D721Med (cell line): ENCODE measurements at regions not wholly inside any gene's neighbourhood (a gene's known extent, or its start where the extent isn't known, plus 50 kb on each side); places are given as distances from the start of the nearest gene placed in this dataset.

Experiments
- DNase-seq: peaks from one replicate; pipeline ENCODE4 v3.0.0; 2011; ENCODE audit warnings: low spot score; ENCODE audit not compliant: insufficient read length
- FAIRE-seq: peaks from 2 replicates; lab custom pipeline; 2011; peaks lifted over from hg19 to GRCh38; lab: Jason Lieb, UNC
- CTCF ChIP-seq: IDR thresholded peaks from 2 replicates; pipeline ENCODE4 v1.5.1; 2012; ENCODE audit warnings: mild to moderate bottlenecking, control low read depth; ENCODE audit not compliant: insufficient read depth; ENCODE audit errors: missing control alignments

- DNase-seq: no peak
- FAIRE-seq: no peak
Observed at GRCh38 chr22:22386602-22387385, 121.7 kb downstream of the ZNF280B start.

GRCh38 chr22:22387386-22387736 is 121.2 kb downstream of the ZNF280B start:
- no peak for FAIRE-seq
- no peak for TF ChIP-seq CTCF
- DNase-seq: no peak

More at GRCh38 chr22:22386602-22387385, 121.7 kb downstream of the ZNF280B start:
- no peak for TF ChIP-seq CTCF

- no peak for TF ChIP-seq CTCF
- no peak for FAIRE-seq
- no peak for DNase-seq
Observed at GRCh38 chr22:22388090-22388489, 120.5 kb downstream of the ZNF280B start.

- no peak for DNase-seq
- FAIRE-seq: no peak
- no peak for TF ChIP-seq CTCF
Observed at GRCh38 chr22:22388494-22388893, 120.0 kb downstream of the ZNF280B start.

- TF ChIP-seq CTCF: no peak
- DNase-seq: no peak
- no peak for FAIRE-seq
Observed at GRCh38 chr22:22389467-22389866, 119.1 kb downstream of the ZNF280B start.

GRCh38 chr22:22390989-22391388 is 117.6 kb downstream of the ZNF280B start:
- FAIRE-seq (no peak), DNase-seq (no peak)
- no peak for TF ChIP-seq CTCF

GRCh38 chr22:22391543-22391942 is 117.0 kb downstream of the ZNF280B start:
- no peak for FAIRE-seq

More at GRCh38 chr22:22391543-22391942, 117.0 kb downstream of the ZNF280B start:
- no peak for TF ChIP-seq CTCF
- DNase-seq: no peak
